Glutamatergic neuron (in vitro differentiated cells): ENCODE measurements at regions not wholly inside any gene's neighbourhood (a gene's known extent, or its start where the extent isn't known, plus 50 kb on each side); places are given as distances from the start of the nearest gene placed in this dataset.

Experiments used
- DNase-seq: peaks from one replicate; pipeline ENCODE4 v3.0.0; 2022
- H3K27ac Mint-ChIP-seq: one replicate; pipeline ENCODE4 v1.8.0; 2020; ENCODE audit warnings: mild to moderate bottlenecking, mixed read lengths, inconsistent platforms; ENCODE audit not compliant: unreplicated experiment
- H3K27me3 Mint-ChIP-seq: one replicate; pipeline ENCODE4 v1.8.0; 2020; ENCODE audit warnings: mild to moderate bottlenecking, moderate library complexity, mixed read lengths, inconsistent platforms; ENCODE audit not compliant: unreplicated experiment
- H3K36me3 Mint-ChIP-seq: one replicate; pipeline ENCODE4 v1.8.0; 2020; ENCODE audit warnings: mild to moderate bottlenecking, mixed read lengths, inconsistent platforms; ENCODE audit not compliant: unreplicated experiment
- H3K4me1 Mint-ChIP-seq: one replicate; pipeline ENCODE4 v1.8.0; 2020; ENCODE audit warnings: mild to moderate bottlenecking, low read depth, mixed read lengths, inconsistent platforms; ENCODE audit not compliant: unreplicated experiment
- H3K4me3 Mint-ChIP-seq: one replicate; pipeline ENCODE4 v1.8.0; 2020; ENCODE audit warnings: mild to moderate bottlenecking, mixed read lengths, inconsistent platforms; ENCODE audit not compliant: unreplicated experiment
- H3K9me3 Mint-ChIP-seq: one replicate; pipeline ENCODE4 v1.8.0; 2020; ENCODE audit warnings: mild to moderate bottlenecking, moderate library complexity, mixed read lengths, inconsistent platforms; ENCODE audit not compliant: unreplicated experiment
- TF ChIP-seq, protein P1 (sequence below): fragments of 200-600 bp; sonication (generic); IDR thresholded peaks from one replicate; pipeline ENCODE4 v1.5.0; 2021; ENCODE audit not compliant: partially characterized antibody, unreplicated experiment

DNA sequence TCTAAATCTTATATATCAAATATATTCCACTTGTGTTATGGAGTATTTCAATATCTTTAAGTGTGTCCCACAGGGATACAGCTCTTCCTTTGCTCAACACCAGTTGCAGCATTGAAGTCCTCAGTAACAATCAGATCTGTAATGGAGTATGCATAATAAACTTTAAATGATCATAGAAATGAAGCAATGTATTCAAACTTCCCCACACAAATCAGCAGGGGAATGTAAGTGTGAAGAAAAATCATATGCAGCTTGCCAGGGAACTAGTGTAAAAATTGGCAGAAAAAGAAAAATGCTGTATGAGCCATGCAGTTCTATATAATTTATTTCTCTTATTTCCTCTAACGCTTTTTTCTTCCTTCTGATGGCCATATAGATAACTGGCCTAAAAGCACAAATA, 444.3 kb upstream of the VSTM2A start:
- Mint-ChIP-seq H3K36me3 (peaks cover 4% of the 10 kb centered on the region), H3K27me3 (no peaks in the 10 kb centered on the region), H3K4me3 (no peak overlapping the region), H3K4me1 (no peaks in the 10 kb centered on the region), H3K9me3 (no peaks in the 10 kb centered on the region), H3K27ac (no peak overlapping the region)
- DNase-seq = no peak
- TF ChIP-seq, protein P1, sequence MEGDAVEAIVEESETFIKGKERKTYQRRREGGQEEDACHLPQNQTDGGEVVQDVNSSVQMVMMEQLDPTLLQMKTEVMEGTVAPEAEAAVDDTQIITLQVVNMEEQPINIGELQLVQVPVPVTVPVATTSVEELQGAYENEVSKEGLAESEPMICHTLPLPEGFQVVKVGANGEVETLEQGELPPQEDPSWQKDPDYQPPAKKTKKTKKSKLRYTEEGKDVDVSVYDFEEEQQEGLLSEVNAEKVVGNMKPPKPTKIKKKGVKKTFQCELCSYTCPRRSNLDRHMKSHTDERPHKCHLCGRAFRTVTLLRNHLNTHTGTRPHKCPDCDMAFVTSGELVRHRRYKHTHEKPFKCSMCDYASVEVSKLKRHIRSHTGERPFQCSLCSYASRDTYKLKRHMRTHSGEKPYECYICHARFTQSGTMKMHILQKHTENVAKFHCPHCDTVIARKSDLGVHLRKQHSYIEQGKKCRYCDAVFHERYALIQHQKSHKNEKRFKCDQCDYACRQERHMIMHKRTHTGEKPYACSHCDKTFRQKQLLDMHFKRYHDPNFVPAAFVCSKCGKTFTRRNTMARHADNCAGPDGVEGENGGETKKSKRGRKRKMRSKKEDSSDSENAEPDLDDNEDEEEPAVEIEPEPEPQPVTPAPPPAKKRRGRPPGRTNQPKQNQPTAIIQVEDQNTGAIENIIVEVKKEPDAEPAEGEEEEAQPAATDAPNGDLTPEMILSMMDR = no peak

DNA sequence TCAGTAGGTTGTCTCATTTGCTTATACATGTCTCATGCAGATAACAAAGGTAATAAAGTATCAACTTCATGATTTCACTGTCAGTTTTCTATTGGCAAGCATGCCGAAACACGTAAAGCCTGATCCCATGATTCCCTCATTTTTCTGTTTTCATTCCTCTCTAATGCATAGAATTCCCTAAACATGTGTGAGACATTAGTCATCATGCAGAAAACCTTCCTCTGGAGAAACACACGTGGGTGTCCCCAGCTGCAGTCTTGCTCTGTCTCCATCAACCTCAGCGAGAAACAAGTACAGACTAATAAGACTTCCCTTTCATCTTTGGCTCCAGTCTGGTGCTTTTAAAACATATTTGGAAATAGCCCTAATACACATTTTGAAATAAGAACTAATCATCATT, 432.7 kb upstream of the VSTM2A start:
- Mint-ChIP-seq H3K27ac (no peak overlapping the region), H3K36me3 (no peaks in the 10 kb centered on the region), H3K9me3 (no peaks in the 10 kb centered on the region), H3K27me3 (peaks cover 4% of the 10 kb centered on the region), H3K4me1 (peaks cover 23% of the 10 kb centered on the region), H3K4me3 (no peak overlapping the region)
- TF ChIP-seq, protein P1 = no peak
- DNase-seq = no peak

GRCh38 chr7:54111814-54112511, 430.2 kb upstream of the VSTM2A start:
- Mint-ChIP-seq H3K9me3 (no peaks in the 10 kb centered on the region), H3K27me3 (peaks cover 4% of the 10 kb centered on the region), H3K27ac (peak overlapping the region; percentile 80), H3K4me3 (peak overlapping the region; percentile 10), H3K4me1 (peaks cover 29% of the 10 kb centered on the region), H3K36me3 (no peaks in the 10 kb centered on the region)
- DNase-seq = peak; percentile 27
- TF ChIP-seq, protein P1 = no peak

- no peak for DNase-seq
- peaks cover 4% of the 10 kb centered on the region for H3K27me3 Mint-ChIP-seq
- H3K36me3 Mint-ChIP-seq = no peaks in the 10 kb centered on the region
- no peak overlapping the region for H3K4me3 Mint-ChIP-seq
- peak overlapping the region; percentile 80 for H3K27ac Mint-ChIP-seq
- no peaks in the 10 kb centered on the region for H3K9me3 Mint-ChIP-seq
- TF ChIP-seq, protein P1 = no peak
- H3K4me1 Mint-ChIP-seq = peaks cover 33% of the 10 kb centered on the region
Observed at GRCh38 chr7:54112567-54112966, 429.6 kb upstream of the VSTM2A start.

- Mint-ChIP-seq H3K9me3 (no peaks in the 10 kb centered on the region), H3K27ac (no peak overlapping the region), H3K4me1 (peaks cover 30% of the 10 kb centered on the region), H3K27me3 (peaks cover 4% of the 10 kb centered on the region), H3K36me3 (no peaks in the 10 kb centered on the region), H3K4me3 (no peak overlapping the region)
- TF ChIP-seq, protein P1 = no peak
- no peak for DNase-seq
Observed at GRCh38 chr7:54115028-54115763, 427.0 kb upstream of the VSTM2A start.
